ENCODE measurements at regions not wholly inside any gene's neighbourhood (a gene's known extent, or its start where the extent isn't known, plus 50 kb on each side); places are given as distances from the start of the nearest gene placed in this dataset.

DNA sequence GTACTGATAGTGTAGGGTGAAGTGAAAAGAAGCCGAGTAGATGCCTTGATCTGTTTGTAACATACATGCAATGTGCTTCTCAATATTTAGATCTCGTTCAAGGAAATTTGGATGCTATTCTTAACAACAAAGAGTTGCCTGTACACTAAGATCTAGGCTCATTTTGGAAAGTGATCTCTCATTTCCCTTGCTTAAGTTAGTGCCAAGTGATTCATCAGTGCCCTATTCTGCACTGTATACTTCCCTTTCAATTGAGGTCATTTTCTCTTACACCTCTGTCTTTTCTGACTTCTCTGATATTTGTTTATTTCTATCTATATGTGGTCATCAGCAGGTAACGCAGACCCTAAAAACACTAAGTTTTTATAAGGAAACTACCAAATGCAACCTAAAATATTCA, 528.6 kb upstream of the PTPRD start:
- TF ChIP-seq, protein P1, sequence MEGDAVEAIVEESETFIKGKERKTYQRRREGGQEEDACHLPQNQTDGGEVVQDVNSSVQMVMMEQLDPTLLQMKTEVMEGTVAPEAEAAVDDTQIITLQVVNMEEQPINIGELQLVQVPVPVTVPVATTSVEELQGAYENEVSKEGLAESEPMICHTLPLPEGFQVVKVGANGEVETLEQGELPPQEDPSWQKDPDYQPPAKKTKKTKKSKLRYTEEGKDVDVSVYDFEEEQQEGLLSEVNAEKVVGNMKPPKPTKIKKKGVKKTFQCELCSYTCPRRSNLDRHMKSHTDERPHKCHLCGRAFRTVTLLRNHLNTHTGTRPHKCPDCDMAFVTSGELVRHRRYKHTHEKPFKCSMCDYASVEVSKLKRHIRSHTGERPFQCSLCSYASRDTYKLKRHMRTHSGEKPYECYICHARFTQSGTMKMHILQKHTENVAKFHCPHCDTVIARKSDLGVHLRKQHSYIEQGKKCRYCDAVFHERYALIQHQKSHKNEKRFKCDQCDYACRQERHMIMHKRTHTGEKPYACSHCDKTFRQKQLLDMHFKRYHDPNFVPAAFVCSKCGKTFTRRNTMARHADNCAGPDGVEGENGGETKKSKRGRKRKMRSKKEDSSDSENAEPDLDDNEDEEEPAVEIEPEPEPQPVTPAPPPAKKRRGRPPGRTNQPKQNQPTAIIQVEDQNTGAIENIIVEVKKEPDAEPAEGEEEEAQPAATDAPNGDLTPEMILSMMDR (IDR thresholded peaks at IDR 0.05), result no peak
- no peak for TF ChIP-seq POLR2AphosphoS5 (IDR thresholded peaks at IDR 0.05)
- no peak for TF ChIP-seq POLR2A (IDR thresholded peaks at IDR 0.05)
- TF ChIP-seq EP300 (IDR thresholded peaks at IDR 0.05), result no peak

All from suprapubic skin (tissue), 4 donors.